Panc1 (cell line): ENCODE measurements at regions not wholly inside any gene's neighbourhood (a gene's known extent, or its start where the extent isn't known, plus 50 kb on each side); places are given as distances from the start of the nearest gene placed in this dataset.

Source experiments
- ATAC-seq: fragments of 200-7000 bp; cut with Tn5 transposase; 2 replicates; pipeline ENCODE4 v1.9.1; 2020; ENCODE audit warnings: mild to moderate bottlenecking, moderate library complexity
- BruUV-seq: library from RNA; stranded (reverse); fragments of 400-500 nt; replicated peaks from 2 replicates; lab custom pipeline; 2021; lab: Mats Ljungman, UMichigan
- CTCF ChIA-PET: fragments of 300-600 bp; sonication (Branson Sonifier 250); formaldehyde crosslinking; loops from one replicate; lab custom pipeline; 2022; ENCODE audit warnings: antibody characterized with exemption; lab: Charles Lee
- POLR2A ChIA-PET: fragments of 300-600 bp; sonication (Branson Sonifier 250); formaldehyde crosslinking; loops from one replicate; lab custom pipeline; 2022; ENCODE audit warnings: antibody characterized with exemption; lab: Charles Lee
- DNase-seq: peaks from one replicate; pipeline ENCODE4 v3.0.0-alpha.2; 2010; ENCODE audit warnings: low read depth, low spot score
- H3K27ac ChIP-seq: 2 replicates; pipeline ENCODE4 v1.5.1; 2011; ENCODE audit warnings: mild to moderate bottlenecking, low read length, inconsistent platforms
- H3K27me3 ChIP-seq: fragments of 200-500 bp; sonication (Bioruptor generic); 2 replicates; pipeline ENCODE4 v1.6.0; 2014; ENCODE audit warnings: low read length, inconsistent platforms; ENCODE audit not compliant: control insufficient read depth, insufficient read depth
- H3K36me3 ChIP-seq: fragments of 200-500 bp; sonication (Bioruptor generic); 2 replicates; pipeline ENCODE4 v1.5.1; 2014; ENCODE audit warnings: inconsistent platforms, mild to moderate bottlenecking, low read length, moderate library complexity; ENCODE audit not compliant: control insufficient read depth, insufficient read depth
- H3K4me1 ChIP-seq: 2 replicates; pipeline ENCODE4 v1.5.1; 2011; ENCODE audit warnings: inconsistent platforms, mild to moderate bottlenecking, low read length, moderate library complexity; ENCODE audit not compliant: control insufficient read depth, insufficient read depth
- H3K4me3 ChIP-seq, 2 experiments: 2 replicates each; pipeline ENCODE4 v1.5.1; 2011 to 2012; ENCODE audit warnings: low read depth in 2 of 2, low read length in 2 of 2, mild to moderate bottlenecking in 2 of 2, inconsistent platforms in 1 of 2, moderate library complexity in 1 of 2
- H3K9me3 ChIP-seq: fragments of 200-500 bp; sonication (Bioruptor generic); 2 replicates; pipeline ENCODE4 v1.5.1; 2014; ENCODE audit warnings: low read depth, mild to moderate bottlenecking, inconsistent platforms, low read length, moderate library complexity; ENCODE audit not compliant: control insufficient read depth, insufficient read depth
- CTCF ChIP-seq: fragments of 450-650 bp; IDR thresholded peaks from 2 replicates; pipeline ENCODE4 v1.5.1; 2017; ENCODE audit warnings: mild to moderate bottlenecking
- POLR2AphosphoS5 ChIP-seq: IDR thresholded peaks from 2 replicates; pipeline ENCODE4 v1.6.1; 2012; ENCODE audit warnings: mild to moderate bottlenecking, low read depth, low read length, moderate library complexity
- REST ChIP-seq, 2 experiments: IDR thresholded peaks; 2 replicates each; pipeline ENCODE4 v1.6.1; 2011 to 2012; ENCODE audit warnings: low read depth in 2 of 2, control low read depth in 1 of 2, low read length in 1 of 2, mild to moderate bottlenecking in 1 of 2, moderate library complexity in 1 of 2; ENCODE audit not compliant: insufficient read depth in 1 of 2
- SIN3A ChIP-seq: IDR thresholded peaks from 2 replicates; pipeline ENCODE4 v1.6.1; 2012; ENCODE audit warnings: low read depth, mild to moderate bottlenecking, low read length, moderate library complexity, borderline replicate concordance; ENCODE audit not compliant: insufficient read depth
- TCF7L2 ChIP-seq: IDR thresholded peaks from 2 replicates; pipeline ENCODE4 v1.6.1; 2011; ENCODE audit warnings: mild to moderate bottlenecking, low read depth, low read length, inconsistent platforms
- in situ Hi-C: cut with HindIII; loops from 2 replicates; pipeline ENCODE4 v1.10.0; 2016; ENCODE audit warnings: low sequenced_read_pairs, low pct_unique_long_range_greater_than_20kb
- intact Hi-C: fragments of 100-400 bp; cut with micrococcal nuclease; formaldehyde crosslinking; loops from one replicate; pipeline ENCODE4 v1.10.0; 2022; ENCODE audit not compliant: unreplicated experiment

DNA sequence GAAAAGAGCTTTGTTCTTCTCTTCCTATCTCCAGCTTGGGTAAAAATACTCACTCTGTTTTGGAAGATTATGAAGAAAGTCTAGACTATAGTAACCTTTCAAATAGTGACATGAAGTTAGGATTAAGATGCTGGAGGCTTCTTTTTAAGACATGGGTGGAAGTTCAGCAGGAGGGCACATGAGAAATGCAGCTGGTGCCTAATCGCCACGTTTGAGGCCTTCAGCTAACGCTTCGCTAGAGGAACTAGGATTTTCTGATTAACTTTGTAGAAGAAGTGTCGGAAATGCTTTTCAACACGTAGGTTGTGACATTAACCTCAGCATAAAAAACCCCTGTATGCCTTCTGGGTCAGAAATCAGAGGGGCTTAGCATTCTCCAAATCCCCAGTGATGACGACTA lies 348.1 kb upstream of the MAP3K7 start:
- no TSS peak for BruUV-seq
- in situ Hi-C loops = no loop called here
- no peak for ATAC-seq
- no peak for DNase-seq
- intact Hi-C loops = no loop called here
- Histone ChIP-seq H3K4me1 (no peaks in the 10 kb centered on the region), H3K4me3 (no peak overlapping the region), H3K9me3 (no peaks in the 10 kb centered on the region), H3K36me3 (no peaks in the 10 kb centered on the region), H3K27me3 (no peaks in the 10 kb centered on the region), H3K27ac (no peak overlapping the region)
- POLR2A ChIA-PET = no interaction called here
- CTCF ChIA-PET = no interaction called here
- no peak for TF ChIP-seq CTCF
- no peak for TF ChIP-seq TCF7L2
- no peak for TF ChIP-seq POLR2AphosphoS5
- TF ChIP-seq SIN3A = no peak
- TF ChIP-seq REST (IDR thresholded peaks at IDR 0.05; ENCODE audit: insufficient read depth in 1 of 2, low read depth in 2 of 2, low read length in 1 of 2) = no peak

DNA sequence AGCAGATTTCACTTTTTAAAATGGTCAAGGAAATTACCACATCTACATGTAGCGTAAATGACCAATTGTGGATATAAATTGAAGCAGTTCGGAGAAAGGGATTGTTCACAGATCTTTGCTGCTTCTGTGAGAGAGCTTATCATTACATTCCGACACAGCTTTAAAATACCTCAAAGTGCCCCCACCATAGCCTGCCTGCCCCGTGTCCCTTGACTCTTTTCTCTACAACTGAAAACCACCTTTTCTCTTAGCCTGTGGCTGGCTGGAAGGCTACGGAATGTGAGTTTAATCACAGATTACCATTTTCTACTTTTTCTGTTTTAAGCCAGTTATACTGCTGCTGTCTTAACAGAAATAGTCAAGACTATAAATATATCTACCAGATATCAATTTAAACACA lies 347.2 kb upstream of the MAP3K7 start:
- Histone ChIP-seq H3K36me3 (no peaks in the 10 kb centered on the region), H3K27me3 (no peaks in the 10 kb centered on the region), H3K4me1 (no peaks in the 10 kb centered on the region), H3K27ac (no peak overlapping the region), H3K9me3 (no peaks in the 10 kb centered on the region), H3K4me3 (no peak overlapping the region)
- ATAC-seq (no peak), DNase-seq (no peak)
- POLR2A ChIA-PET = no interaction called here
- CTCF ChIA-PET = no interaction called here
- intact Hi-C loops (no loop called here), in situ Hi-C loops (no loop called here)
- TF ChIP-seq CTCF = no peak
- TF ChIP-seq REST (IDR thresholded peaks at IDR 0.05; ENCODE audit: insufficient read depth in 1 of 2, low read depth in 2 of 2, low read length in 1 of 2) = no peak
- TF ChIP-seq SIN3A = no peak
- no peak for TF ChIP-seq POLR2AphosphoS5
- no peak for TF ChIP-seq TCF7L2
- no TSS peak for BruUV-seq
